Activated T-cell treated with anti-CD3 and anti-CD28 coated beads, Interleukin-2, amount 50 U/mL, for 48 hours (primary cell): ENCODE measurements at regions not wholly inside any gene's neighbourhood (a gene's known extent, or its start where the extent isn't known, plus 50 kb on each side); places are given as distances from the start of the nearest gene placed in this dataset.

Source experiments
- DNase-seq, 2 experiments: peaks; one replicate each; pipeline ENCODE4 v3.0.0-alpha.2; 2020

- DNase-seq: no peak
These were observed 66.7 kb downstream of the CD164 start for GRCh38 chr6:109315341-109316110.

GRCh38 chr6:109314313-109314712 is 68.0 kb downstream of the CD164 start:
- DNase-seq: no peak

- DNase-seq: no peak
These were observed 69.1 kb downstream of the CD164 start for GRCh38 chr6:109313139-109313538.

- DNase-seq: no peak
These were observed 70.8 kb downstream of the CD164 start for GRCh38 chr6:109311471-109311870.

- no peak for DNase-seq
These were observed 72.3 kb downstream of the CD164 start for GRCh38 chr6:109309917-109310316.

GRCh38 chr6:109308018-109308492 is 74.2 kb downstream of the CD164 start:
- peak; percentile 48 to 61 for DNase-seq

GRCh38 chr6:109306733-109307132 is 75.5 kb downstream of the CD164 start:
- peak in 1 of 2 experiments; percentile 24 for DNase-seq

GRCh38 chr6:109305028-109305427 is 77.2 kb downstream of the CD164 start:
- DNase-seq: no peak

- peak; percentile 40 to 41 for DNase-seq
These were observed 77.8 kb downstream of the CD164 start for GRCh38 chr6:109304284-109305015.

- DNase-seq: no peak
These were observed 78.5 kb downstream of the CD164 start for GRCh38 chr6:109303640-109304283.

- no peak for DNase-seq
These were observed 79.1 kb downstream of the CD164 start for GRCh38 chr6:109303164-109303563.

GRCh38 chr6:109302176-109302575 is 80.1 kb downstream of the CD164 start:
- no peak for DNase-seq

GRCh38 chr6:109301418-109301817 is 80.8 kb downstream of the CD164 start:
- DNase-seq: no peak

- no peak for DNase-seq
These were observed 81.4 kb downstream of the CD164 start for GRCh38 chr6:109300874-109301273.

- no peak for DNase-seq
These were observed 82.3 kb downstream of the CD164 start for GRCh38 chr6:109299776-109300564.

- DNase-seq: no peak
These were observed 83.0 kb downstream of the CD164 start for GRCh38 chr6:109299265-109299607.

- DNase-seq: no peak
These were observed 83.5 kb downstream of the CD164 start for GRCh38 chr6:109298605-109299264.

GRCh38 chr6:109297406-109298110 is 84.7 kb downstream of the CD164 start:
- DNase-seq: no peak

- DNase-seq: no peak
These were observed 85.3 kb downstream of the CD164 start for GRCh38 chr6:109296971-109297372.

- no peak for DNase-seq
These were observed 85.8 kb downstream of the CD164 start for GRCh38 chr6:109296452-109296851.

- DNase-seq: no peak
These were observed 86.5 kb downstream of the CD164 start for GRCh38 chr6:109295774-109296156.
